Dendritic cell treated with granulocyte-macrophage colony-stimulating factor and Interleukin-4, amounts not matched to agents 40 ng/mL and 50 ng/mL, for 4 days (primary cell): ENCODE measurements at regions not wholly inside any gene's neighbourhood (a gene's known extent, or its start where the extent isn't known, plus 50 kb on each side); places are given as distances from the start of the nearest gene placed in this dataset.

ENCODE experiments used
- H3K27ac Mint-ChIP-seq: one replicate; pipeline ENCODE4 v1.8.0; 2022; ENCODE audit warnings: mild to moderate bottlenecking, mixed read lengths
- H3K27me3 Mint-ChIP-seq: one replicate; pipeline ENCODE4 v1.8.0; 2022; ENCODE audit warnings: mild to moderate bottlenecking, mixed read lengths
- H3K36me3 Mint-ChIP-seq: one replicate; pipeline ENCODE4 v1.8.0; 2022; ENCODE audit warnings: low read depth, mixed read lengths
- H3K4me1 Mint-ChIP-seq: one replicate; pipeline ENCODE4 v1.8.0; 2022; ENCODE audit warnings: low read depth, mixed read lengths
- H3K4me3 Mint-ChIP-seq: one replicate; pipeline ENCODE4 v1.8.0; 2022; ENCODE audit warnings: mild to moderate bottlenecking, moderate library complexity, mixed read lengths
- H3K9me3 Mint-ChIP-seq: one replicate; pipeline ENCODE4 v1.8.0; 2022; ENCODE audit warnings: mixed read lengths
- intact Hi-C: fragments of 100-400 bp; cut with micrococcal nuclease; formaldehyde crosslinking; loops from one replicate; pipeline ENCODE4 v1.15.0; 2022

DNA sequence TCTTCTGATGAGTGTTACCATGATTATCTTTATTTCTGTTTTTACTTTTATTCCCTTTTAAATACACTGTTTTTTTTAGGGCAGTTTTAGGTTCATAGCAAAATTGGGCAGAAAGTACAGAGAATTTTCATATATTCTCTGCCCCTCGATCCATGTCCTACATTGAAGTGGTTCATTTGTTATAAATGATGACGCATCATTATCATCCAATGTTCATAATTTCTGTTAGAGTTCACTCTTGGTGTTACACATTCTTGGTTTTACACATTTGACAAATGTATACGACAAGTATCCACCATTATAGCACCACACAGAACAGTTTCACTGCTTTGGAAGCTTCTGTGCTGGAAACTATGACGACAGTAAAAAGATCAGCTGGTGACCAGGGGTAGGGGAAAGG is 578.1 kb upstream of the AADAT start:
- H3K4me3 Mint-ChIP-seq, result no peak overlapping the region
- H3K27me3 Mint-ChIP-seq, result no peaks in the 10 kb centered on the region
- H3K36me3 Mint-ChIP-seq, result no peaks in the 10 kb centered on the region
- no peaks in the 10 kb centered on the region for H3K9me3 Mint-ChIP-seq
- intact Hi-C loops, result no loop called here
- H3K4me1 Mint-ChIP-seq, result no peaks in the 10 kb centered on the region
- H3K27ac Mint-ChIP-seq, result no peak overlapping the region

- H3K4me3 Mint-ChIP-seq, result no peak overlapping the region
- H3K9me3 Mint-ChIP-seq, result no peaks in the 10 kb centered on the region
- no peaks in the 10 kb centered on the region for H3K27me3 Mint-ChIP-seq
- H3K27ac Mint-ChIP-seq, result no peak overlapping the region
- intact Hi-C loops, result no loop called here
- H3K36me3 Mint-ChIP-seq, result no peaks in the 10 kb centered on the region
- H3K4me1 Mint-ChIP-seq, result no peaks in the 10 kb centered on the region
Measured at GRCh38 chr4:170666909-170667308, 577.2 kb upstream of the AADAT start.

GRCh38 chr4:170662250-170662649 is 572.5 kb upstream of the AADAT start:
- no peaks in the 10 kb centered on the region for H3K27me3 Mint-ChIP-seq
- intact Hi-C loops, result no loop called here
- no peak overlapping the region for H3K27ac Mint-ChIP-seq
- no peaks in the 10 kb centered on the region for H3K9me3 Mint-ChIP-seq
- H3K4me3 Mint-ChIP-seq, result no peak overlapping the region
- no peaks in the 10 kb centered on the region for H3K4me1 Mint-ChIP-seq
- no peaks in the 10 kb centered on the region for H3K36me3 Mint-ChIP-seq

- intact Hi-C loops, result no loop called here
Measured at GRCh38 chr4:170657761-170658160, 568.0 kb upstream of the AADAT start.

DNA sequence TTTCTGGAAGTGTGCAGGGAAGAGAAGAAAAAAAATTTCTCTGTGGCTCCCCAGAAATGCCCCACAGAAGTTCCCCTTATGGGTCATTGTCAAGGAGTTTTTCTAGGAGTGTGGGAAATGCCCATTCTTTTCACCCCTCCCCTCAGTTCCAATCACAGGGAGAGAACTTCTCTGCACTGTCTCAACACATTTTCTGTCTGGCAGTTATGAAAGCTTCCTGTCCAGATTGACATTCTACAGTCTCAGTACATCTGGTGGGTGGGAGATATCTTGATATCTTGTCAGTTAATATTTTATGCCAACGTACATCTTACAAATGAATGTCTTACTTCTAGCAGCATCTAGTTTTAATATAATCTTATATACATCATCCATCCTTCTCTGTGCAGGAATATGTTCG is 566.8 kb upstream of the AADAT start:
- Mint-ChIP-seq H3K27ac (no peak overlapping the region), H3K4me3 (no peak overlapping the region), H3K27me3 (no peaks in the 10 kb centered on the region), H3K4me1 (no peaks in the 10 kb centered on the region), H3K36me3 (no peaks in the 10 kb centered on the region), H3K9me3 (no peaks in the 10 kb centered on the region)
- intact Hi-C loops, result no loop called here

More at GRCh38 chr4:170657761-170658160, 568.0 kb upstream of the AADAT start:
- Mint-ChIP-seq H3K36me3 (no peaks in the 10 kb centered on the region), H3K4me1 (no peaks in the 10 kb centered on the region), H3K27me3 (no peaks in the 10 kb centered on the region), H3K9me3 (no peaks in the 10 kb centered on the region), H3K27ac (no peak overlapping the region), H3K4me3 (no peak overlapping the region)

GRCh38 chr4:170652571-170652970 is 562.8 kb upstream of the AADAT start:
- no peaks in the 10 kb centered on the region for H3K36me3 Mint-ChIP-seq
- H3K4me3 Mint-ChIP-seq, result no peak overlapping the region
- H3K27me3 Mint-ChIP-seq, result no peaks in the 10 kb centered on the region
- no peaks in the 10 kb centered on the region for H3K4me1 Mint-ChIP-seq
- no peaks in the 10 kb centered on the region for H3K9me3 Mint-ChIP-seq
- H3K27ac Mint-ChIP-seq, result no peak overlapping the region
- intact Hi-C loops, result no loop called here

DNA sequence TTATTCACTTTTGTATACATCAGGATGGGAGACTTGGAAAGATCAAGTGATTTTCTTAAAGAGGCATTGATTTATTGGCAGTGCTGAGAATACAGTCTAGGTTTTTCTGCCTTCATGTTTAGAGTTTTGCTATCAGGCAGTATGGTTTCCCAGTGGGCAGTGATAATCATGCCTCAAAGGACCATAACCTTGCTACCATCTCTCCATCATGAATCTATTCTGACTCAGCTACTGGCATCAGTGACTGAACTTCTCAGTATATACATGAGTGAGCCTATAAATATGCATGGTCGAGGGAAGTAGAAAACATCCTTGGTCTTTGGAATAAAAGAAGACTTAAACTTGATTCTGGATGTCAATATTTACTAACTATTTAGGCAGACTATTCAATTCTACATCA is 562.0 kb upstream of the AADAT start:
- Mint-ChIP-seq H3K4me1 (no peaks in the 10 kb centered on the region), H3K4me3 (no peak overlapping the region), H3K36me3 (no peaks in the 10 kb centered on the region), H3K9me3 (no peaks in the 10 kb centered on the region), H3K27me3 (no peaks in the 10 kb centered on the region), H3K27ac (no peak overlapping the region)
- intact Hi-C loops, result no loop called here

DNA sequence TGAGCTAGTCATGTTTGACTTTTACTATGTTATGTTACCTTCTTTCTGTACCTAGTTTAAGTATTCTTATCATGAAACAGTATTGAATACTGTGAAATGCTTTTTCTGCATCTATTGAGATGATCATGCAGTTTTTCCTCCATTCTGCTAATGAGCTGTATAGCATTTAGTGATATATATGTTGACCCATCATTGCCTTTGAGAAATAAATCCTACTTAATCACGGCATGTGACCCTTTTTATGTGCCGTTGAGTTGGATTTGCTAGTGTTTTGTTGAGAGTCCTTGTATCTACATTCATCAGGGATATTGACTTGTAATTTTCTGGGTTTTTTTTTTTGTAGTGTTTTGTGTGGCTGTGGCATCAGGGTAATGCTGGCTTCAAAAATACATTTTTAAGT is 537.7 kb upstream of the AADAT start:
- no peaks in the 10 kb centered on the region for H3K36me3 Mint-ChIP-seq
- H3K9me3 Mint-ChIP-seq, result peaks cover 48% of the 10 kb centered on the region

GRCh38 chr4:170623899-170624298 is 534.1 kb upstream of the AADAT start:
- intact Hi-C loops, result no loop called here
- H3K27ac Mint-ChIP-seq, result no peak overlapping the region
- H3K4me3 Mint-ChIP-seq, result no peak overlapping the region
- H3K27me3 Mint-ChIP-seq, result no peaks in the 10 kb centered on the region
- no peaks in the 10 kb centered on the region for H3K4me1 Mint-ChIP-seq
- peaks cover 27% of the 10 kb centered on the region for H3K9me3 Mint-ChIP-seq
- no peaks in the 10 kb centered on the region for H3K36me3 Mint-ChIP-seq

More for the DNA sequence above, 537.7 kb upstream of the AADAT start:
- Mint-ChIP-seq H3K4me1 (no peaks in the 10 kb centered on the region), H3K4me3 (no peak overlapping the region), H3K27ac (no peak overlapping the region), H3K27me3 (no peaks in the 10 kb centered on the region)
- intact Hi-C loops, result no loop called here

DNA sequence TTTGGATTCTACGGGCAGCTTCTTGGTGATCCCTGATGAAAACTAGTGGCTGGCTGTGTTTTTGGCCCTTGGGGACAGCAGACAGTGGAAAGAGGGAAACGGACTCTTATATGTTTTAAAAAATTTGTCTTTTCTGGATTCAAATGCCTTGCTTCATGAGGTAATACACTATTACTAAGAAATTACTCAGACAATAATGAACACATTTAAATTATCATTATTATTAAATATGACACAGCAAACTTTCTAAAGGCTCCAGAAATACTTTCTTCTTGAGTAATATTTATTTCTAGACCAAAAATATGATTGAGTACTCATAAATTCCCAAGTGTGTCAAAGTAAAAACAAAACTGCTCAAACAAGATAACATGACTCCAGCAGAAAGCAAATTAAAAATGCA is 520.7 kb upstream of the AADAT start:
- no peak overlapping the region for H3K27ac Mint-ChIP-seq
- H3K4me1 Mint-ChIP-seq, result no peaks in the 10 kb centered on the region
- H3K4me3 Mint-ChIP-seq, result no peak overlapping the region

DNA sequence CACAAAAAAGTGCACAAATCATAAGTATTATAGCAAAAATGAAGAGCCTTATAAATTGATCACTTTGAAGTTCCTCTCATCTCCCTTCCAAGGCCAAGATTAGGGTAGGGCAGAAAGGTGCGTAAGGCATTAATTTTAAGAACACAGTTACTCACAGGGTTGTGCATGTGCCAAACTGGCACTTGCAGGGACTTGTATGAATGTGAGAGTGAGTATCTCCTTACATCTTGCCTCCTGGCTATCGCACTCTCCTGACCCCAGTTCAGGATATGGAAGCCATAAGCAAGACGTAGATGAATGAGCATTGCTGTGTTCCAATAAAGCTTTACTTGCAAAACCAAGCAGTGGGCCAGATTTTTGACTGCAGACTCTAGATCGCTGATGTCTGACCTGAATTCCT is 510.1 kb upstream of the AADAT start:
- H3K9me3 Mint-ChIP-seq, result no peaks in the 10 kb centered on the region
- H3K4me3 Mint-ChIP-seq, result no peak overlapping the region
- no peaks in the 10 kb centered on the region for H3K27me3 Mint-ChIP-seq

More for the DNA sequence above, 520.7 kb upstream of the AADAT start:
- peaks cover 48% of the 10 kb centered on the region for H3K9me3 Mint-ChIP-seq
- no peaks in the 10 kb centered on the region for H3K36me3 Mint-ChIP-seq
- intact Hi-C loops, result no loop called here
- H3K27me3 Mint-ChIP-seq, result no peaks in the 10 kb centered on the region

GRCh38 chr4:170591076-170591475 is 501.3 kb upstream of the AADAT start:
- intact Hi-C loops, result no loop called here
- H3K27ac Mint-ChIP-seq, result no peak overlapping the region
- no peaks in the 10 kb centered on the region for H3K27me3 Mint-ChIP-seq
- H3K36me3 Mint-ChIP-seq, result no peaks in the 10 kb centered on the region
- H3K9me3 Mint-ChIP-seq, result no peaks in the 10 kb centered on the region
- no peaks in the 10 kb centered on the region for H3K4me1 Mint-ChIP-seq
- no peak overlapping the region for H3K4me3 Mint-ChIP-seq

More for the DNA sequence above, 510.1 kb upstream of the AADAT start:
- Mint-ChIP-seq H3K4me1 (no peaks in the 10 kb centered on the region), H3K36me3 (no peaks in the 10 kb centered on the region), H3K27ac (no peak overlapping the region)
- intact Hi-C loops, result no loop called here

- Mint-ChIP-seq H3K9me3 (no peaks in the 10 kb centered on the region), H3K36me3 (no peaks in the 10 kb centered on the region), H3K27ac (no peak overlapping the region), H3K4me3 (no peak overlapping the region), H3K27me3 (no peaks in the 10 kb centered on the region), H3K4me1 (no peaks in the 10 kb centered on the region)
- intact Hi-C loops, result no loop called here
Measured at GRCh38 chr4:170589597-170590191, 499.9 kb upstream of the AADAT start.

- intact Hi-C loops, result no loop called here
- H3K27ac Mint-ChIP-seq, result no peak overlapping the region
- H3K9me3 Mint-ChIP-seq, result peaks cover 24% of the 10 kb centered on the region
- no peaks in the 10 kb centered on the region for H3K36me3 Mint-ChIP-seq
- no peaks in the 10 kb centered on the region for H3K4me1 Mint-ChIP-seq
- H3K27me3 Mint-ChIP-seq, result no peaks in the 10 kb centered on the region
- no peak overlapping the region for H3K4me3 Mint-ChIP-seq
Measured at GRCh38 chr4:170581969-170582368, 492.2 kb upstream of the AADAT start.

GRCh38 chr4:170581322-170581721 is 491.6 kb upstream of the AADAT start:
- no peaks in the 10 kb centered on the region for H3K27me3 Mint-ChIP-seq
- no peak overlapping the region for H3K4me3 Mint-ChIP-seq
- no peaks in the 10 kb centered on the region for H3K4me1 Mint-ChIP-seq
- no peaks in the 10 kb centered on the region for H3K36me3 Mint-ChIP-seq
- peaks cover 24% of the 10 kb centered on the region for H3K9me3 Mint-ChIP-seq
- H3K27ac Mint-ChIP-seq, result no peak overlapping the region
- intact Hi-C loops, result no loop called here
